ENCODE measurements at regions not wholly inside any gene's neighbourhood (a gene's known extent, or its start where the extent isn't known, plus 50 kb on each side); places are given as distances from the start of the nearest gene placed in this dataset.

GRCh38 chr18:72063001-72063400 is 481.1 kb downstream of the CBLN2 start:
- no peak for DNase-seq (ENCODE audit: low spot score in 2 of 2)
- intact Hi-C loops (cut with DNase I; ENCODE audit: low total_unique reads), result no loop called here
- no peak overlapping the region for H3K4me3 ChIP-seq (ENCODE audit: low read depth, poor library complexity, severe bottlenecking)
- TF ChIP-seq CTCF (IDR thresholded peaks at IDR 0.05), result no peak
- no peak for TF ChIP-seq POLR2A (IDR thresholded peaks at IDR 0.05)
- WGBS, 2 donors, result 72 to 80% methylated on average over 7 of the region's 7 CpGs

GRCh38 chr18:72058851-72059250 is 485.3 kb downstream of the CBLN2 start:
- no peak for DNase-seq (ENCODE audit: low spot score in 2 of 2)
- 82 to 84% methylated on average over 7 of the region's 7 CpGs for WGBS, 2 donors
- no peak overlapping the region for H3K4me3 ChIP-seq (ENCODE audit: low read depth, poor library complexity, severe bottlenecking)
- TF ChIP-seq CTCF (IDR thresholded peaks at IDR 0.05) (no peak), POLR2A (IDR thresholded peaks at IDR 0.05) (no peak)
- intact Hi-C loops (cut with DNase I; ENCODE audit: low total_unique reads), result no loop called here

- no peak overlapping the region for H3K4me3 ChIP-seq (ENCODE audit: low read depth, poor library complexity, severe bottlenecking)
- TF ChIP-seq CTCF (IDR thresholded peaks at IDR 0.05) (no peak), POLR2A (IDR thresholded peaks at IDR 0.05) (no peak)
- no peak for DNase-seq (ENCODE audit: low spot score in 2 of 2)
- intact Hi-C loops (cut with DNase I; ENCODE audit: low total_unique reads), result no loop called here
These were observed 488.0 kb downstream of the CBLN2 start for GRCh38 chr18:72056171-72056570.

- TF ChIP-seq CTCF (IDR thresholded peaks at IDR 0.05) (no peak), POLR2A (IDR thresholded peaks at IDR 0.05) (no peak)
- no peak overlapping the region for H3K4me3 ChIP-seq (ENCODE audit: low read depth, poor library complexity, severe bottlenecking)
- WGBS, 2 donors, result 62 to 72% methylated on average over 7 of the region's 7 CpGs
- DNase-seq (ENCODE audit: low spot score in 2 of 2), result no peak
- intact Hi-C loops (cut with DNase I; ENCODE audit: low total_unique reads), result loop anchor here (10.0 kb wide), 1 partner anchor 57 kb away; no protein-coding TSS in a partner anchor
These were observed 502.7 kb downstream of the CBLN2 start for GRCh38 chr18:72041313-72042032.

DNA sequence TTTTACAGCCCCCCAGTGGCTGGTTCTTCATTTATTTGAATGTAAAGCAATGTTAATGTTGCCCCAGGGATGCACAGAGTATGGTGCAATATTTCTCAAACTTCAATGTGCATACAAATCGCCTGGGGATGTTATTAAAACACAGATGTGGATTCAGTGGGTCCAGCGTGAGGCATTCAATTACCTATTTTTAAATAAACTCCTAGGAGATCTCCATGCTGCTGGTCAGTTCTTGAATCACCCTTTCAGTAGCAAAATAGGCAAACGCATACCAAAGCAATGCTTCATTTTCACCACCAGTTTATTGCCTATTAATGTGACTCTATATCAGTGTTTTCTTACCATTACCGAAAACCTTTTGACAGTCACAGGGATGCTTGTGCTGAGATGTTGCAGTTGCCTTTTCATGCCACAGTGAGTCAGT is 530.7 kb downstream of the CBLN2 start:
- 49 to 56% methylated on average over 4 of the region's 4 CpGs for WGBS, 2 donors
- intact Hi-C loops (cut with DNase I; ENCODE audit: low total_unique reads), result no loop called here
- no peak for DNase-seq (ENCODE audit: low spot score in 2 of 2)
- TF ChIP-seq POLR2A (IDR thresholded peaks at IDR 0.05) (no peak), CTCF (IDR thresholded peaks at IDR 0.05) (no peak)
- H3K4me3 ChIP-seq (ENCODE audit: low read depth, poor library complexity, severe bottlenecking), result no peak overlapping the region
